ENCODE measurements at regions not wholly inside any gene's neighbourhood (a gene's known extent, or its start where the extent isn't known, plus 50 kb on each side); places are given as distances from the start of the nearest gene placed in this dataset.

DNA sequence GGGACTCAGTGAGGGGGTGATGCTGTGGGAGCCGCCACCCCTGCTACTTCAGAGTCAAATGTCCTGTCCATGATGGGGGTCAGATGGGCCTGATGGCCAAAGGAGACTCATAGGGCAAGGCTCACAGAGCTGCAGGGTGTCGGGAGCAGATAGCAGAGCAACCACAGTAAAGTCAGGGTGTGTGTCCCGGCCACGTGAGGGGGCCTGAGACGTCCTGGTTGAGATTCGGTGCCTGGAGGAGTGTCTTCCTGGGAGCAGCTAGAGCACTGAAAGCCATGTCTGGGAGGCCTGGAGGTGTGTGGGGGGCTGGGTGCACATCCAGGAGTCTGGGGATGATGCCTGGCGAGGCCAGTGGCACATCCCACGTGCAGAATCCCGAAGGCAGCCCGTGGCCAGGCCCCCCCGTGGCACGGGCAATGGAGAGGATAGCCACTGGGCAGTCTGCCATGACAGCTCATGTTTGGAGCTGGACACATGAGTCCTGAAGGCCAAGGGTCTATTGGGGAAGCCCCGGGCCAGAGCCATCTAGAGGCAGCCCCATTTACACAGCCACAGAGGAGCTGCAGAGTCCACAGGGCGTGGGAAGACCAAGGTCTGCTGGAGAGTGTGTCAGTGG, 308.0 kb upstream of the SFSWAP start:
- peak overlapping the region in 2 of 3 donors; percentile 58 to 90 for H3K27ac ChIP-seq
- H3K9me3 ChIP-seq = no peaks in the 10 kb centered on the region
- no peak for DNase-seq
- 84 to 92% methylated on average over 6 to 11 of the region's 14 CpGs for WGBS, 2 donors
- no peaks in the 10 kb centered on the region for H3K27me3 ChIP-seq
- TF ChIP-seq POLR2A (IDR thresholded peaks at IDR 0.05) = no peak
- TF ChIP-seq, protein P1, sequence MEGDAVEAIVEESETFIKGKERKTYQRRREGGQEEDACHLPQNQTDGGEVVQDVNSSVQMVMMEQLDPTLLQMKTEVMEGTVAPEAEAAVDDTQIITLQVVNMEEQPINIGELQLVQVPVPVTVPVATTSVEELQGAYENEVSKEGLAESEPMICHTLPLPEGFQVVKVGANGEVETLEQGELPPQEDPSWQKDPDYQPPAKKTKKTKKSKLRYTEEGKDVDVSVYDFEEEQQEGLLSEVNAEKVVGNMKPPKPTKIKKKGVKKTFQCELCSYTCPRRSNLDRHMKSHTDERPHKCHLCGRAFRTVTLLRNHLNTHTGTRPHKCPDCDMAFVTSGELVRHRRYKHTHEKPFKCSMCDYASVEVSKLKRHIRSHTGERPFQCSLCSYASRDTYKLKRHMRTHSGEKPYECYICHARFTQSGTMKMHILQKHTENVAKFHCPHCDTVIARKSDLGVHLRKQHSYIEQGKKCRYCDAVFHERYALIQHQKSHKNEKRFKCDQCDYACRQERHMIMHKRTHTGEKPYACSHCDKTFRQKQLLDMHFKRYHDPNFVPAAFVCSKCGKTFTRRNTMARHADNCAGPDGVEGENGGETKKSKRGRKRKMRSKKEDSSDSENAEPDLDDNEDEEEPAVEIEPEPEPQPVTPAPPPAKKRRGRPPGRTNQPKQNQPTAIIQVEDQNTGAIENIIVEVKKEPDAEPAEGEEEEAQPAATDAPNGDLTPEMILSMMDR (IDR thresholded peaks at IDR 0.05) = no peak
- H3K4me1 ChIP-seq = peaks cover 5 to 31% of the 10 kb centered on the region in 2 donors
- intact Hi-C loops (cut with DNase I) = no loop called here
- no peaks in the 10 kb centered on the region for H3K36me3 ChIP-seq
- no peak overlapping the region for H3K4me3 ChIP-seq (replicated peaks in 1 of 3)

DNA sequence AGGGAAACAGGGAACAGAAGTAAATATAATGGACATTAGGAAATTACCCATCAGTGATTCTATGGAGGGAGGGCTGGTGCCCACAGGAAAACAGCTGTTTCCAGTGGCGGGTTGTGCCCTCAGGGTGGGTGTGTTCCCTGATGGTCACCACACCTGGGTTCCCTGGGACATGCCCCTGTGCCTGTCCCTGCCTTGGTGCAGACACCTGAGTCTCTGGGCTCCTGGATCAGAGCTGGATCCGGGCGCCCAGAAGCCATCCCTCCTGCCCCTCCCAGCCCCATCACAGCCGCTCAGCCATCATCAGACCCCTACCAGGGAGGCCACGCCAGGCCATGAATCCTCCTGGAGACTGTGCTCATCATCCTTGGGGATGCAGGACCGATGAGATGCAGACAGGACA, 307.2 kb upstream of the SFSWAP start:
- H3K27me3 ChIP-seq = no peaks in the 10 kb centered on the region
- DNase-seq = no peak
- no peak overlapping the region for H3K27ac ChIP-seq
- H3K4me3 ChIP-seq (replicated peaks in 1 of 3) = no peak overlapping the region
- TF ChIP-seq POLR2A (IDR thresholded peaks at IDR 0.05) = no peak
- TF ChIP-seq, protein P1 (IDR thresholded peaks at IDR 0.05) = no peak
- intact Hi-C loops (cut with DNase I) = no loop called here
- peaks cover 5 to 34% of the 10 kb centered on the region in 2 donors for H3K4me1 ChIP-seq
- no peaks in the 10 kb centered on the region for H3K36me3 ChIP-seq
- no peaks in the 10 kb centered on the region for H3K9me3 ChIP-seq
- 90 to 98% methylated on average over 6 of the region's 6 CpGs for WGBS, 2 donors

DNA sequence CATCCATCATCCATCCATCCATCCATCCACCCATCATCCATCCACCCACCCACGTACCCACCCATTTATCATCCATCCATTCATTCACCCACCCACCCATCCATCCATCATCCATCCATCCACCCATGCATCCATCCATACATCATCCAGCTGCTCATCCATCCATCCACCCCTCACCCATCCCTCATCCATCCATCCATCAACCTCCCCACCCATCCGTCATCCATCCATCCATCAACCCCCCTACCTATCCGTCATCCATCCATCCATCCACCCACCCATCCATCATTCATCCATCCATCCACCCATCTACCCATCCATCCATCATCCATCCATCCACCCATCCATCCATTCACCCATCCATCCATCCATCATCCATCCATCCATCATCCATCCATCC, 306.2 kb upstream of the SFSWAP start:
- TF ChIP-seq POLR2A (IDR thresholded peaks at IDR 0.05) = no peak
- TF ChIP-seq, protein P1 (IDR thresholded peaks at IDR 0.05) = no peak
- Histone ChIP-seq H3K4me3 (replicated peaks in 1 of 3) (no peak overlapping the region), H3K27me3 (no peaks in the 10 kb centered on the region), H3K4me1 (peaks cover 5 to 34% of the 10 kb centered on the region in 2 donors), H3K27ac (no peak overlapping the region), H3K9me3 (no peaks in the 10 kb centered on the region), H3K36me3 (no peaks in the 10 kb centered on the region)
- WGBS, 2 donors = 94% methylated on average over 3 of the region's 3 CpGs
- no peak for DNase-seq
- intact Hi-C loops (cut with DNase I) = no loop called here

DNA sequence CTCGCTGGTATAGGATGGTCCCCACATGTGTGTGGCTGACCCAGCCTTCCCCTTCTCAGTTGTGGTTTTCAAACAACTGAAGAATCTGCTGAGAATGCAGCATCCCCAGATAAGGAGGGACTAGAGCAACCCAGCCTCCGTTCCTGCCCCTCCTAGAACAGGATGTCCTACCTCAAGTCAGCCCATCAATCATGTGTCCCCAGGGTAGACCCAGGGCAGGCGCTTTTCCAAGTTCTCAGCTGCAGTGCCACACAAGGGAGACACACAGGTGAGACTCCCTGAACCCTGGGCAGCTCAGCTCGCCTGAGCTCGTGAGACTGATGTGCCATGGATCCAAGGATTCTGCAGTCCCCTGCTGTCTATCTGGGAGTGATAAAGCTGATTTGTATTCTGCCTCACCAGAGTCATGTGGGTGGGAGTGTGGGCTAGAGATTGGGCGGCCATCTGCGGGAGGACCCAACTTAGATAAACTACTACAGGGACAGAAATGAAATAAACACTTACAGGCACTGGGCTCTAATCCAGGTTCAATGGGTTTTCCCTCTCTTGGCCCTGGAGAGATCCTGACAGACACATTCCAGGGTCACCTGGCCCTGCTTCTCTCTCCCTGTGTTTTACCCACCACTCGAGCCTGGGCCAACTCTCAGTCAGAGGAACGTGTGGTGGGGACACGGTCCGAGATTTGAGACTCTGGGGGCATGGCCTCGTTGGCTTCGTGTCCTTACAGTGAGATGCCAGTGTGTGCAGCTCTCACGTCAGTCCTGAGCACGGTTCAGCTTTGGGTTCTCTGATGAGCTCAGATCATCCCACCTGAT, 303.5 kb upstream of the SFSWAP start:
- peak; percentile 14 to 26 for DNase-seq
- H3K27ac ChIP-seq = peak overlapping the region in 1 of 3 donors; percentile 30
- no peaks in the 10 kb centered on the region for H3K9me3 ChIP-seq
- intact Hi-C loops (cut with DNase I) = no loop called here
- peaks cover 2 to 27% of the 10 kb centered on the region in 2 donors for H3K4me1 ChIP-seq
- H3K27me3 ChIP-seq = no peaks in the 10 kb centered on the region
- no peak overlapping the region for H3K4me3 ChIP-seq (replicated peaks in 1 of 3)
- H3K36me3 ChIP-seq = no peaks in the 10 kb centered on the region
- 53 to 54% methylated on average over 14 to 15 of the region's 15 CpGs for WGBS, 2 donors
- TF ChIP-seq POLR2A (IDR thresholded peaks at IDR 0.05) = no peak
- TF ChIP-seq, protein P1 (IDR thresholded peaks at IDR 0.05) = no peak

DNA sequence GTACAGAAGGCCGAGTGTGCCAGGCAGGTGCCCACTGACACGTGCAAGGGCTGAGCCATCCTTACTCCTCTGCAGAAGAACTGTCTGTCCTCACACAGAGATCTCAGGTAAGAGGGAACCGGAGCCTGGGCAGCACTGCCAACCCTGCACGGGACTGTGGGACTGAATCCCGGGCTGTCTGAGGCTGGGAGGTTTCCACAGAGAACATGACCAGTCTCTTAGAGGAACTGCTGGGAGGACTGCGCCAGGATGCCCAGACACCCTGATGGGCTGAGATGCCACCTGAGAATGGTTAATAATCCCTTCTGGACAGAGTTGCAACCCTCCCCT, 302.9 kb upstream of the SFSWAP start:
- WGBS, 2 donors = 73% methylated on average over 6 of the region's 6 CpGs; no CpG with 5 or more reads in 1 of the 2 donors
- H3K27ac ChIP-seq = no peak overlapping the region
- peaks cover 0 to 21% of the 10 kb centered on the region in 2 donors for H3K4me1 ChIP-seq
- intact Hi-C loops (cut with DNase I) = no loop called here
- no peak for TF ChIP-seq POLR2A (IDR thresholded peaks at IDR 0.05)
- TF ChIP-seq, protein P1 (IDR thresholded peaks at IDR 0.05) = no peak
- H3K9me3 ChIP-seq = no peaks in the 10 kb centered on the region
- H3K4me3 ChIP-seq (replicated peaks in 1 of 3) = no peak overlapping the region
- no peak for DNase-seq
- no peaks in the 10 kb centered on the region for H3K27me3 ChIP-seq
- no peaks in the 10 kb centered on the region for H3K36me3 ChIP-seq
